ENCODE measurements at regions not wholly inside any gene's neighbourhood (a gene's known extent, or its start where the extent isn't known, plus 50 kb on each side); places are given as distances from the start of the nearest gene placed in this dataset.

GRCh38 chr6:74677463-74677862, 528.4 kb downstream of the COL12A1 start:
- no peak for DNase-seq (ENCODE audit: low spot score)
- in situ Hi-C loops (cut with MboI; ENCODE audit: low sequenced_read_pairs, unreplicated experiment), result no loop called here
- TF ChIP-seq, protein P1, sequence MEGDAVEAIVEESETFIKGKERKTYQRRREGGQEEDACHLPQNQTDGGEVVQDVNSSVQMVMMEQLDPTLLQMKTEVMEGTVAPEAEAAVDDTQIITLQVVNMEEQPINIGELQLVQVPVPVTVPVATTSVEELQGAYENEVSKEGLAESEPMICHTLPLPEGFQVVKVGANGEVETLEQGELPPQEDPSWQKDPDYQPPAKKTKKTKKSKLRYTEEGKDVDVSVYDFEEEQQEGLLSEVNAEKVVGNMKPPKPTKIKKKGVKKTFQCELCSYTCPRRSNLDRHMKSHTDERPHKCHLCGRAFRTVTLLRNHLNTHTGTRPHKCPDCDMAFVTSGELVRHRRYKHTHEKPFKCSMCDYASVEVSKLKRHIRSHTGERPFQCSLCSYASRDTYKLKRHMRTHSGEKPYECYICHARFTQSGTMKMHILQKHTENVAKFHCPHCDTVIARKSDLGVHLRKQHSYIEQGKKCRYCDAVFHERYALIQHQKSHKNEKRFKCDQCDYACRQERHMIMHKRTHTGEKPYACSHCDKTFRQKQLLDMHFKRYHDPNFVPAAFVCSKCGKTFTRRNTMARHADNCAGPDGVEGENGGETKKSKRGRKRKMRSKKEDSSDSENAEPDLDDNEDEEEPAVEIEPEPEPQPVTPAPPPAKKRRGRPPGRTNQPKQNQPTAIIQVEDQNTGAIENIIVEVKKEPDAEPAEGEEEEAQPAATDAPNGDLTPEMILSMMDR (IDR thresholded peaks at IDR 0.05; ENCODE audit: borderline replicate concordance, control extremely low read depth, extremely low read depth, insufficient read depth, missing control alignments), result no peak

- DNase-seq (ENCODE audit: low spot score), result no peak
- TF ChIP-seq, protein P1 (IDR thresholded peaks at IDR 0.05; ENCODE audit: borderline replicate concordance, control extremely low read depth, extremely low read depth, insufficient read depth, missing control alignments), result no peak
Measured at GRCh38 chr6:74676906-74677305, 528.9 kb downstream of the COL12A1 start.

GRCh38 chr6:74674377-74674776, 531.5 kb downstream of the COL12A1 start:
- no peak for DNase-seq (ENCODE audit: low spot score)
- TF ChIP-seq, protein P1 (IDR thresholded peaks at IDR 0.05; ENCODE audit: borderline replicate concordance, control extremely low read depth, extremely low read depth, insufficient read depth, missing control alignments), result no peak
- in situ Hi-C loops (cut with MboI; ENCODE audit: low sequenced_read_pairs, unreplicated experiment), result no loop called here

More at GRCh38 chr6:74676906-74677305, 528.9 kb downstream of the COL12A1 start:
- in situ Hi-C loops (cut with MboI; ENCODE audit: low sequenced_read_pairs, unreplicated experiment), result no loop called here

- TF ChIP-seq, protein P1 (IDR thresholded peaks at IDR 0.05; ENCODE audit: borderline replicate concordance, control extremely low read depth, extremely low read depth, insufficient read depth, missing control alignments), result no peak
- in situ Hi-C loops (cut with MboI; ENCODE audit: low sequenced_read_pairs, unreplicated experiment), result no loop called here
- no peak for DNase-seq (ENCODE audit: low spot score)
Measured at GRCh38 chr6:74671558-74672025, 534.3 kb downstream of the COL12A1 start.

DNA sequence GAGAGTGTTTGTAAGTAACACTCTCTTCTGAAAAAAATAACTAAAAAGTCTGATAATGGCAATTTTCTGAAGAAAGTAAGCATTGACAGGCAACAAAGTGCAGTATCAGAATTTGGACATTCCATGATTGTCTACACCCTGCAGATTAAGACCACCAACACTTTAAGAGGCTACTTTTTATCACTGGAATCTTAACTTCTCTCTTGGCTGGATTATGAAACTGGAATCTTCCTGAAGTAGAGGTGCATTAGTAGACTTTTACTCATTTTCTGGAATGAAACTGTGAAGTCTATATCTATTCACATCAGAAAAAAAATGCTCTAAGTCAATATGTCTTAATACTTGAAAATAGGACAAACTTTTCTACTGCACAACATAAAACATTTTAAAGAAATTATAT, 547.5 kb downstream of the COL12A1 start:
- TF ChIP-seq, protein P1 (IDR thresholded peaks at IDR 0.05; ENCODE audit: borderline replicate concordance, control extremely low read depth, extremely low read depth, insufficient read depth, missing control alignments), result no peak
- in situ Hi-C loops (cut with MboI; ENCODE audit: low sequenced_read_pairs, unreplicated experiment), result no loop called here
- no peak for DNase-seq (ENCODE audit: low spot score)

- TF ChIP-seq, protein P1 (IDR thresholded peaks at IDR 0.05; ENCODE audit: borderline replicate concordance, control extremely low read depth, extremely low read depth, insufficient read depth, missing control alignments), result no peak
- DNase-seq (ENCODE audit: low spot score), result no peak
- in situ Hi-C loops (cut with MboI; ENCODE audit: low sequenced_read_pairs, unreplicated experiment), result no loop called here
Measured at GRCh38 chr6:74657931-74658330, 547.9 kb downstream of the COL12A1 start.

GRCh38 chr6:74657011-74657410, 548.8 kb downstream of the COL12A1 start:
- in situ Hi-C loops (cut with MboI; ENCODE audit: low sequenced_read_pairs, unreplicated experiment), result no loop called here
- TF ChIP-seq, protein P1 (IDR thresholded peaks at IDR 0.05; ENCODE audit: borderline replicate concordance, control extremely low read depth, extremely low read depth, insufficient read depth, missing control alignments), result no peak
- DNase-seq (ENCODE audit: low spot score), result no peak

All from GM13976 (cell line).